ENCODE measurements at regions not wholly inside any gene's neighbourhood (a gene's known extent, or its start where the extent isn't known, plus 50 kb on each side); places are given as distances from the start of the nearest gene placed in this dataset.

DNA sequence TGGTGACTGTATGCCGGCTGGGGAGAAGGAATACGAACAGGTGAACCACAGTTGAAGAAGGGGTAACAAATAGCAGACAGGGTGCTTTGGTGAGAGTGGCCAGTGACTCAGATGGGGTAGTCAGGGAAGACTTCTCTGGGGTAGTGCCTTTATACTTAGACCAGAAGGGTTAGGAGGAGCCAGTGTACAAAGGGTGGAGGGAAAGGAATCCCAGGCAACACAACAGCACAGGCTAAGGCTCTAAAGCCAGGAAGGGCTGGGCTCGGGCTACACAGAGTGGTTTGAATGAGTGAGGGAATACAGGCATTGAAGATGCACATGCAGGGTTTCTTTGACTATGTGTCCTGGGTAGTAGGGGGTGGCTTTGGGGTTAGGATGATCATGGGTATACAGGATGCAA, 70.6 kb upstream of the CXCL14 start:
- TF ChIP-seq CTCF (IDR thresholded peaks at IDR 0.05), result no peak
- TF ChIP-seq SIN3A (IDR thresholded peaks at IDR 0.05; ENCODE audit: borderline replicate concordance, insufficient read depth, low read depth, low read length), result no peak
- no peak for TF ChIP-seq POLR2AphosphoS5 (IDR thresholded peaks at IDR 0.05; ENCODE audit: low read depth, low read length)
- no peak for TF ChIP-seq TCF7L2 (IDR thresholded peaks at IDR 0.05; ENCODE audit: low read depth, low read length)

Data from Panc1 (cell line).